GM21367 (cell line): ENCODE measurements at regions not wholly inside any gene's neighbourhood (a gene's known extent, or its start where the extent isn't known, plus 50 kb on each side); places are given as distances from the start of the nearest gene placed in this dataset.

Experiments
- ATAC-seq: cut with Tn5 transposase; IDR thresholded peaks from one replicate; pipeline ENCODE4 v1.9.1; 2021; ENCODE audit not compliant: unreplicated experiment

- ATAC-seq: no peak
These were observed 64.8 kb upstream of the CLSTN2 start for GRCh38 chr3:139870000-139870675.

DNA sequence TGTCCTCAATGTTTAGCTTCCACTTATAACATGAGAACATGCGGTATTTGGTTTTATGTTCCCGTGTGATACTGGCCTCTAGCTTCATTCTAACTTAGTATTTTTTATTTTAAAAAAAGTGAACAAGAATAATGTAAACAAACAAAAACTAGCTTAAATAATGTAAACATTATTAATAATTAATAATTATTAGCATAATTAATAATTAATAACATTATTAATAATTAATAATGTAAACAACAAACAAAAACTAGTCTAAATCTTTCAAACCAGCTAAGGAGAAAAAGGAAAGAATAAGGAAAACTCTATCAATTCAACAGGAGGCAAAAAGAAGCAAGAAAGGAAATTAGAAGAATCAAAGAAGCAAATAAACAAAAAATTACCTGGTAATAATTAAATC is 66.2 kb upstream of the CLSTN2 start:
- no peak for ATAC-seq

- ATAC-seq: no peak
These were observed 86.3 kb upstream of the CLSTN2 start for GRCh38 chr3:139848660-139849059.

GRCh38 chr3:139846729-139847128 is 88.3 kb upstream of the CLSTN2 start:
- no peak for ATAC-seq

DNA sequence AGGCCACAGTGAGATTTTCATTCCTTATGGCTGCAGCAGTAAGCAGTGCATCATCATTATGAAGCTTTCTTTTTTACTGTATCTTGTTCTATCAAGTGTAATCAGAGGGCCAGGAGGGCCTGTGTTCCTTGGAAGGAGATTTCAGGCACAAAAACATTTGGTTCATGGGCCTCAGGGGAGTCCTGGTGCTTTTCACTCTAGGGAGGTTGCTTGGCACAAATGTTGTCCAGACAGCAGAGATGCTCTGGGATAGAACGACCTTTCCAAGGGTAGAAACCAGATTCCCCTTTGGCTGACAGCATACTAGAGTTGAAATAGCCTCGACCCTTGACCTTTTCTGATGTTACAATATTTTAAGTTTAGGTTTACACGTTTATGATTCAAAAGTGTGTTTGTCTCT is 95.3 kb upstream of the CLSTN2 start:
- no peak for ATAC-seq

DNA sequence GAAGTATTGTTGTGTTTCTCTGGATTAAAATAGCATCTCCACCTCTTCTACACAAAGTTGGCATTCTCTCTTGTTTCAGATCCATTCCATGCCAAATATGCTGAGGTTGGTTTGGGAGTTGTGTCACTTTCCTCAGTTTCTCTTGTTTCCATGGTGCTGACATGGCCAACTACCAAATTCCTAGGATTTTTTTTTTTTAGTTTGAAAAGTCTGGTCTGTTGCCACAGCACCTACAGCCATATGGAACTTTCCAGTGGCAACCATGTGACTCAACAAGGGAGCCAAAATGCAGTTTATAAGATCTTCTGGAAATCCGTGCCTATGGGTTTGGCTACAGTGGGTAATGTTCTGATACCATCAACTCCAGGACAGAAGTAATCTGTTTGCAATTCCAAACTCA is 96.0 kb upstream of the CLSTN2 start:
- no peak for ATAC-seq

DNA sequence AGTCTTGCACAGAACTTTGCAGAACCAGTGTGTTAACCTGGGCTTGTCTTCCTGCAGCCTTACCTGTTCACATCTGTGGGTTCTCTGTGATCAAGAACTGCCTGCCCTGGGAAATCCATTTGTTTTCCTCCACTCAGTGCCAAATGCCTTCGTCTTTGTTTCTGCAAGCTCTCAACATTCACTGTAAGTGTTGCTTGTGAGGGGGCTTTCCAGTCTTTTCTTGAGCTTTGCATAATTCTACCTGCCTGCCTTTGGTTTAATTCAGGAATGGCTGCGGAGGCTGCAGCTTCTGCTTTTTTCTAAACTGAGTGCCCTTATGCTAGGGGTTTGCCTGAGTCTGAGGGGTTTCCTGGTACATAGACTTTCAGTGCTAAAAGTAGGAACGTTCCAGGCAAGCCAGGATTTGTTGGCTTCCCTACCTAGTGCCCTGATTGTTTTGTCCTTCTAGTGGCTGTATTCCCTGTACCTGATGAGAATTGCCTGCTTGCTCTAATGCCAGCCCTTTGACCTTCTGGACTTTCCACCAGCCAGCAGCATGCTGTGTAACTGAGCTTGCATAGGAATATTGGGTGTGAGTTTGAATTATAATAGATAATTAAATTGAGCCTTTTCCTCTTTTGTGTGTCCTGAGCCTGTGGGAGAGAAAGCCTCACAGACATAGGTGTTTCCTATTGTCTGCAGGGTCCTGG is 96.6 kb upstream of the CLSTN2 start:
- no peak for ATAC-seq

GRCh38 chr3:139836698-139837464 is 98.1 kb upstream of the CLSTN2 start:
- ATAC-seq: no peak

DNA sequence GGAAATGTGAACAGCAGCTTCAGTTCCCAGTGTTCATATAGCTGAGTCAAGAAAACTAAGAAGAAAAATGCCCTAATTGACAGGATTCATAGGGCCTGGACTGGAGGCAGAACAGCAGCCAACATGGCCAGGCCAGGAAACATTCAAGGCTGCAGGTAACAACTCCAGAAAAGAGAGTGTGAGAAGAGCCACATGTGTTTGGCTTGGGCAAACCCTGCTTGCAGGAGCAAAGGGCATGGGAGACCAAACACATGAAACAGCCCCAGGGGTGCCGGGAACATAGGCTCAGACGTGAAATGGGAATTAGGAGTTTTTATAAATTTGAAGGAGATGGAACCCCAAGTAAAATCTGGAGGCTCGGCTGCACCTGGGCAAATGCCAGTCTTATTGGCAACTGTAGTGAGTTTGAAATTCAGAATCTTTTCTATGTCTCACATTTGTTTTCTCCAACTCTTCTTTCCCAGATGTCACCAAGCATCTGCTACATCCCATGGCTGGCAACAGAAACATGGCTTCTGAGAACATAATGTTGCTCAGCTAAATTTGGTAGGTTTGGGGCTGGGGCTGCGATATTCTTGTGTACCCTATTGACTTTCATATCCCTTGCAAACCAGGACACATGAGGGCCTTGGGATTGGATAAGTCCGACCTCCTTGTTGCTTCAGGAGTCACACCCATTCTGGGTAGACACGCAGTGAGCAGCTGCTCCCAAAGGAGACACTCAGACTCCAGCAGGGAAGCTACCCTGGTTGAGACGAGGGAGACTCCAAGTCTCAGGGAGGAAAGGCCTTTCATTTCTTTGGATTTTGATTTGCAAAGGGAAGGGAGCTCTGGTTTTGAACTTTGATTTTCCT is 98.9 kb upstream of the CLSTN2 start:
- no peak for ATAC-seq

- no peak for ATAC-seq
These were observed 102.0 kb upstream of the CLSTN2 start for GRCh38 chr3:139832998-139833397.

GRCh38 chr3:139830817-139831216 is 104.2 kb upstream of the CLSTN2 start:
- no peak for ATAC-seq

GRCh38 chr3:139827833-139828232 is 107.2 kb upstream of the CLSTN2 start:
- ATAC-seq: no peak

DNA sequence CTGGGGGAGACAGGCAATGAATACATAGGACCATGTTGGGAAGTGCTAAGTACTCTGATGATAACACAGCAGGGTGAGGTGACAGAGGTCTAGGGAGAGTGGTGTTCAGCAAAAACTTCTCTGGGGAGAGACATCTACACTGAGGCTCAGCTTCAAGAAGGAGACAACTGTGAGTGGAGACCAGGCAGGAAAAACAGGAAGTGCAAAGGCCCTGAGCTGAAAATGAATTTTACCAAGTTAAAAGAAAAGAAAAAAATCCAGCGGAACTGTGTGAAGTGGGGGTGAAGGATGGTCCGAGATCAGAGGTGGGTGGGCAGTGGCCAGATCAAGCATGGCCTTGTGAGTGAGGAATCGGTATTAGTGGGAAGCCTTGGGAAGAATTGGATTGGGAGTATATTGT is 110.1 kb upstream of the CLSTN2 start:
- ATAC-seq: no peak

GRCh38 chr3:139814646-139815045 is 120.3 kb upstream of the CLSTN2 start:
- ATAC-seq: no peak

DNA sequence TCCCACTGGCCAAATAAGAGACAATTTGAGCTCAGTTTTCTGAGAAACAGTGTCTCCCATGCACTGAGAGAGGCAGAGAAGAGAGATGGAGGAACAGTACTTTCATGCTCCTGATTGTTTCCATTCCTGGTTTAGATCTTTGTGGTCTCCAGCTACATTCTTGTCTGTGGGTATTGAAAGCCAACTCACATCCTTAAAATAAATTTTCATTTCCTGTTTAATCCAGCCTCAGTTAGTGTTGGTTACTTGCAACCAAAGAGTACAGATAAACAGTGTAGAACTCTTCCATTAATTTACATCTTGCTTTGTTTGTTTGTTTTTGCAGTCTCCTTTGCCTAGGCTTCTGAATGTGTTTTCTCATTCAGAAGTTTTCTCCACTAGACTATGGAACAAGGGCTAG is 123.7 kb upstream of the CLSTN2 start:
- ATAC-seq: no peak

GRCh38 chr3:139808201-139808600 is 126.8 kb upstream of the CLSTN2 start:
- no peak for ATAC-seq

GRCh38 chr3:139803294-139803693 is 125.5 kb upstream of the NMNAT3 start:
- no peak for ATAC-seq

DNA sequence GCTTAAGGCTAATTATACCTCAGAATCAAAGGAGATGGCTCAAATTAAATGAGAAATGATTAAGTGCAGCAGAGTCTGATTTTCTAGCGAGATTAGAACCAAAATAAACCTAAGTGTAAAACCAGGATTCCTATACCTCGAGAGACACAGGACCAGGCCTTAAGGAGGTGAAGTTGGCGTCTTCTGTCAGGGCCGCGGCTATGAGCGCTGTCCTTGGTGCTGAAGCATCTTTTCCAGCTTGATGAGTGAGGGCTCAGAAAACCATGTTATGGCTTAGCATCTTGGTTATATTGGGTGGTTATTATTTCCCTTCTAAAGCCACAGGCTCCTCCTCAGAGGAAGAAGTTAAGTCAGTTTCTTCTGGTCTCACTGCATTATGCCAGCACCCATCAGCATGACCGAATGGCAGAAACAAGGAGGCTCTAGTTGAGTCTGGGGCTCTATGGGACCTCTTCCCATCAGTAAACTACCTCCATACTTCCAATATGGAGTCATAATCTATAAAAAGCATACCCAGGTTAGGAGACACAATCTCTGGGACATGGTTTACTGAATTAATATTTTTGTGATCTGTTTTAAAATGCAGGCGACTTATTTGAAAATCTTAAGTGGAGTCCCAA is 120.1 kb upstream of the NMNAT3 start:
- no peak for ATAC-seq

GRCh38 chr3:139794469-139795265 is 116.9 kb upstream of the NMNAT3 start:
- no peak for ATAC-seq

DNA sequence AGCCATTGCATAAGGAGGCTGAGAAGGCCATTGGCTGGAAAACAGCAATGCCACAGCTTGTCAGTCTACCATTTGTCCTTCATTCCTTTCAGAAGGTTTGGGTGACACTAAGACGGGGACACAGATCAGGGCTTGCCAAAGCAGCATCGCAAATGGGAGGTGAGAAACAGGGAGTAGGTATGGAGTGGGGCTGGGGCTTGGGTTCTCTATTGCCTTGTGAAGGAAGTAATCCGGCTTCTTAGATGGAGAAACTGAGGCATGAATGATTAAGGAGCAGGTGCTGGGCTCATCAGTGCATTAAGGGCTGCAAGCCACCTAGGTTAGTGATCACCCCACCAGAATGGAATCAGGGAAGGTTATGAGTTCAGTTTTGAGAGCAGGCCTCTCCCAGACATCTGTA is 115.6 kb upstream of the NMNAT3 start:
- no peak for ATAC-seq
